Activated CD8-positive, alpha-beta memory T cell treated with anti-CD3 and anti-CD28 coated beads, Interleukin-2, amount 50 U/mL, for 1 hour (primary cell): ENCODE measurements at regions not wholly inside any gene's neighbourhood (a gene's known extent, or its start where the extent isn't known, plus 50 kb on each side); places are given as distances from the start of the nearest gene placed in this dataset.
"Not testable (repeated sequence)": the region's sequence is repeated elsewhere in the genome, so short reads cannot be mapped to it uniquely, and the experiment has no call there.

ENCODE experiments used
- DNase-seq: peaks from one replicate; pipeline ENCODE4 v3.0.0-alpha.2; 2020; ENCODE audit errors: extremely low read depth

DNA sequence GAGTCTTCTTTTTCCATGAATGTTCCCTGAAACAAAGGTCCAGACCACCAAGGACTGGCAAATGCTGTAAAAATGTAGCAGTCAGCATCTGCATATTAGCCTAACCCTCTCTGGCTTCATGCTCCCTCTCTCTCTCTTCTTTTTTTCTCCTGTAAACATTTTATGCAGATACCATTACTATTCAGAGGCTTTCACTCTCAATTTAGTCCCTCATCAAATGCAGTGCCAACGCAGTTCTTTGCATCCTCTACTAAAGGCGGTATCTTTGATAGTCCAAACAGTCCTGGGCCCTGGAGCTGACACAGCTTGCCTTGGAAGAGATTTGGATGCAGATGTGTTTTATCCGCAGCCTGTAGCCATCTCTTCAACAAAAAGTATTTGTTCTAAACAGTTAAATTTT is 167.1 kb upstream of the MMS22L start:
- DNase-seq, result no peak

DNA sequence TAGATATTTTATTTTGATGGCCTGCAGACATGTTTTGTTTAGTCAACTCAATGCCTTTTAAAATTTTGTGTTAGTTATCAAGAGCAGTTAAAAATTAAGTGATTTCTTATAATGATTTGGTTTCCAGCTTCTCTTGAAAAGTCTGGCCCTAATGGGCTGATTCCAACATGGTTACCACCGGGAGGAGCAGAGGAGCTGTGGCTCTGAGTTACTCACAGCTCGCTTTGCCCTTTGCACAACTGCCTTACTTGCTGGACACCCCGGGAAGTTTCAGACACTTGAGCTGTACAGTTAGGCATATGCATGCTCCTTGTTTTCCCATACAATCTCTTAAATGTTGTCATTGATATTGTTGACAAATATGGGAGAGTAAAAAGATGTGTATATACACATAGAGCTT is 173.1 kb upstream of the MMS22L start:
- DNase-seq, result no peak

DNA sequence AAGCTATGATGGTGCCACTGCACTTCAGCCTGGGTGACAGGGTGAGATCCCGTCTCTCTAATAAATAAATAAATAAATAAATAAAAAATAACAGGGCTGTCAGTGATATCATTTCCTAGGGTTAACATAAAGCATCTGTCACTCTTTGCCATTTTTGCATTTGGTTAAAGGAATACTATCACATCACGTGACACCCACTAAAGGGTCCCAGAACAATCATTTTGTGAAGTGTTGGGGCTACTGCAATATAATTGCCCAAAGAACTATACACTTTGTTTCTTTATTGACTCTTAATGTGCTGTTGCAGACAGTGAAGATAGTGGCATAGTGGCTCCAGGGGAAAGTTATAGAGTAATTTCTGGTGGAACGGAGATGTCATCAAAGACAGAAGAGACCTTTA is 176.5 kb upstream of the MMS22L start:
- DNase-seq, result no peak

GRCh38 chr6:97459986-97460385 is 177.0 kb upstream of the MMS22L start:
- no peak for DNase-seq

DNA sequence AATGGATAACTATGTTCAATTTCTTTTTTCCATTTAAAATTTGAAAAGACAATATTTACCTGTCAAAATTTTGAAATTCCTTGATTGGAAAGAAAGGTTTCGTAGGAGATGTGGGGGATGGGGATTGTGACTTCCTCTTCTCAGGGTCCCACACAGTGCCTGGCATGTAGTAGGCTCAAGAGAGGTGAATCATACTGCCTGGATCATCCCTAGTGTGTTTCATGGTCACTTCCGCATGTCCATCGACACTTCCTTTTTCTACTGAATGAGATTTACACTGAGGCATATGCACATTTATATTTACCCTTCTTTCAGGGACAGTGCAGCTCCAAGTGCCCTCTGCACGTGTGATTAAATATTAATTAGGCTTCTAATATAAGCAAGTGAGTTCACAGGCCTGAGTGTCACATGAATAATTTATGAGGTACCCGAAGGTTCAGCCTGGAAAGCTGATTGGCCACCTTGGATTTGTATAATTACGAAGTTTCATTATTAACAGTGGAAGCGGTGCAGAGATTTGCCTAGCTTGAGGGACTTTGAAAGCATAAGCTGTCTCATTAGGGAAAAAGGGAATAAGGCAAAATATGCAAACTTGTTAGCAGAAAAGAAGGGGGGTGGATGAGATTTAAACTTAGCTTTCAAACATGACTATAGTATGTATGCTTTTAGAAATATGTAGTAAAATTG is 177.5 kb upstream of the MMS22L start:
- no peak for DNase-seq

GRCh38 chr6:97461218-97461617 is 178.2 kb upstream of the MMS22L start:
- no peak for DNase-seq

DNA sequence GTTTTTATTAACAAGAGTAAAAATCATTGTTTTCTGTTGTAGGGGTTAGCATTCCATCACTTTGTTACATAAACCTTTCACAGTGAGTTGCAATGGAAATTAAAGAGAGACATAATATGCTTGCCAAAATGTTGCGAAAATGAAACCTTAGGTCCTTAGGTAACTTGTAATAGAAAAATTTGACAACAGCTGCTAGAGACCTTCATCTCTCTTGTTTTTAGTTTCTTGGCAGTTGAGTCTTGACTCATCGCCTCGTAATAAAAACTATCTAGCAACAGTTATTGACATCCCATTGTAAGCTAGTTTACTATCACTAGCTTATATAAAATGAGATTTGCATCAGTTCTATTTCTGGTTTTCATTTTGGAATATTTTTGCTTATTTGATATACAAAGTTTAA is 179.0 kb upstream of the MMS22L start:
- no peak for DNase-seq

DNA sequence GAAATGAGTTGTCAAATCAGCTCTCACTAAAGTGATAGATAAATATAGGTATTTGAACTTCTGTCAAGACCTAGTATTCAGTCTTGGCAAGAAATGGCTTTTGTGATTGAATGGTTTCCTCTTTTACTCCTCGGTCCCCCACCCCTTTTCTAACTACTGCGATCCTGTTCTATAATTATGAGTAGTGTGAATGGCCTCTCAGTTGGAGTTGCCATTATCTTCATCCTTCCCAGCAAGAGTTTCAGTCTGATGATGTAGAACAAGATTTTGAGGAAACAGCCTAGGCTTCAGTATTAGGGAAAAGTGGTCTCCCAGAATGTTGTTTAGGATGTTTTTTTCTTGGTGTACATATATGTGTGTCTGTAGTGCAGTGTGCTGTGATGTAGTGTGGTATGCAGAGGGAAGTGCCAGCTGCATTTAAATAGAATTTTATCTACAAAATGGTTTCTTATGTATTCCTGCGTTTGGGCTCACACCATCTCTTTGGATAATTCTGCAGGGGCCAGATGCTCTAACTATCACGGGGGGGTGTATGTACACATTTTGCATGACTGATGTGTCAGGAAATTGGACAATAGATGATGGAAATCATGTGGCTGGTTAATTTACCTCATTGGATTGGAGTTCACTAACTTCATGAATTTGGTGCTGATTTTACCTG is 180.1 kb upstream of the MMS22L start:
- DNase-seq, result no peak

DNA sequence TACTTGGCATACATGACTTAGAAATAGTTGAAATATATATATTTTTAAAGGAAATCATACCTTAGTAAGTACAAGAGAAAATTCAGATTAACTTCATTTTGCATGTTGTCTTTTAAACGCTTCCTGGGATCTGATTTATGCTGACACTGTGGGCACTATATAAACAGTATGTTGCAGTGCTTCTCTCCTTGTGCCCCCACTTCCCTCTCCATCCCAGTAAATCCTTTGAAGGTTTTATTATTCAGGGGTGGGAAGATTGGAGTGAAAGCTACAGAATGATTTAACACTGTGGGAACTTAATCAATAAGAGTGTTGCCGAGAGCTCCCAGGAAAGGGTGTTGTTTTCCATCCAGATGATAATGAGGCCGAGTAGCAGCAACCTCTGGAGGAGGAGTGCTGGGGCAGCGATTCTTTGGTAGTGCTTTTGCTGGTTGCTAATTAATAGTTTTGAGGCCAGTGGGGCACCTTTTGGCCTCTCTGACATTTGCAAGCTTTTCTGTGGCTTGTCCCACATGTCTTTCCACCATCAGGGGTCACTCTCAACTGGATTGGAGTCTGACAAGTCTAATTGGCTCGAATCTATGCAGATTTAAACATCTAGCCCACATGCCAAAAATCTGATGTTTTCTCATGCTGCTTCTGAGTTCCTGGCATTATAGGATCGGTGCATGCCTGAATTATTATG is 183.0 kb upstream of the MMS22L start:
- DNase-seq, result no peak

- no peak for DNase-seq
These were observed 186.0 kb upstream of the MMS22L start for GRCh38 chr6:97468981-97469380.

DNA sequence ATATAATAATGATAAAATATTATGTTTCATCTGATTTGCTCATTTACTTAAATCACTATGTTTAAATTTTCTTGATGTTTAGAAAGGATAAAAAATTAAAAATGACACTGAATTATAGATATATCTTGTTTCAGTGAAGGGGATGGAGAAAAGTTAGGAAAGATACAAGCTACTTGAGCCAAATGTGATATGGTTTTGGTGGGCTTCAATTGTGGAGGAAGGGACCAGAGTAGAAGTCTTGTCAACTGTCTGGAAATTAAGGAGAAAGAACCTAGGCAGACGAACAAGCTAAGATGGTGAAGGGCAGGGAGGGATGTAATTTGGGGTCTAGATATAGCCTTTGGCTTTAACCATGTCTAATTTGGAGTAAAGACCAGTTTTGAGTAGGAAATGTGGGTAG is 186.4 kb upstream of the MMS22L start:
- DNase-seq, result no peak

GRCh38 chr6:97470322-97470721 is 187.3 kb upstream of the MMS22L start:
- DNase-seq, result no peak

DNA sequence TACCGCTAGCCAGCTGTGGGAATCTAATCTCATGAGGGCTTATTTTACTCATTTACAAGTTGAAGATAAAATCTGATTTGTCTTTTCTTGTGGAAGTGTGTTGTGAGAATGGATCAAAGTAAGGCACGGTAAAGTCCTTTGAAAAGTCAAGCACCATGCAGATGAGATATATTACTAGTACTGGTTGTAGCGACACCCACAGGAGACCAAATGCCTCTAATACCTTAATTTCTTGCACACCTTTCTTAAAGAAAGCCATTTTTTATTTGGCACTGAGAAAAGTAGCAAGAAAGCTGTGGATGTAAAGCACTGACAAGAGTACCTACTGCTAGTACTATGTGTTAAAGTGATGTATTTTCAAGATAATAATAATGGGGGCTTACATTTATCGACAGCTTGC is 191.0 kb upstream of the MMS22L start:
- DNase-seq, result no peak

DNA sequence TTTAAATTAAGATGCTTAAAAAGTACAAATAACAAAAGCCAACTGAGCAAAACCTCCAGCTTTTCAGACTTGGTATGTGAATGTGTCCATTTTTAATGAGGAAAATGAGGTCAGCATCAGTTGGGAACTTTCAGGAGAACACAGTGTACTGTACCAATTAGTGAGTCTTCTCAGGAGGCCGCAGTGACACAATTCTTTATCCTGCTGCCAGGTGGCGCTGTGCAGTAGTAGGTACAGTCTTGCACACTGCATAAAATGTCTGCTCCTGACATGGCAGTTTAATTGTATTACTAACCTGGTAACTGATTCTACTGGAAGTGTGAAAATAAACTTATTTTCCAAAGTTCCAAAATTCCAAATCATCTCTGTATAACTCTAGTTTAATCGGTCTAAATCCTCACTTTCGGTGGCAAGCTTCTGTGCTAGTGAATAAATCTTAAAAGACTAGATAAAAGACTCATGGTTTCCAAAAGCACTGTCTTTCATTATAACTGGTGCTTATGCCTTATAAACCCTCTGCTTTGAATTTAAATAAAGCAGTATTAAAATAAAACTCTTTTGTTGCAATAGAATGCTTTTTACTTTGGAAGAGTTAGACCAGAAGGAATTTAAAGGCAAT is 214.8 kb upstream of the MMS22L start:
- DNase-seq, result peak; percentile 1

DNA sequence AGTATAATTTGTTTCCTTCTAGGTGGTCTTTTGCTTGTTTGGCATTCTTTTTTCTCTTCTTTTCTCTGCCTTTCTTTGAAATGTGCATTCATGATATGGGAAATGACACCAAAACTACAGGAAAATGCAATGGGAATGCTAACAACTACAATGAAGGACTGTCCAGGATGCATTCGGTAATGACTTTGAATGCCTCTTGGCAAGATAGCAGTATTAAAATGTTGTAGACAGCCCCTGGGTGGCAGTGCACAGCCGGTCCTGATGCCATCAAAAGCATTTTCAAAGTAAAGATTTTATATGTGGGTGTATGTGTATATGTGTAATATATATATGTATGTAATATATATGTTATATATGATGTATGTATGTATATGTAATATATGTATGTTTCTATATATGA is 218.8 kb upstream of the MMS22L start:
- no peak for DNase-seq

DNA sequence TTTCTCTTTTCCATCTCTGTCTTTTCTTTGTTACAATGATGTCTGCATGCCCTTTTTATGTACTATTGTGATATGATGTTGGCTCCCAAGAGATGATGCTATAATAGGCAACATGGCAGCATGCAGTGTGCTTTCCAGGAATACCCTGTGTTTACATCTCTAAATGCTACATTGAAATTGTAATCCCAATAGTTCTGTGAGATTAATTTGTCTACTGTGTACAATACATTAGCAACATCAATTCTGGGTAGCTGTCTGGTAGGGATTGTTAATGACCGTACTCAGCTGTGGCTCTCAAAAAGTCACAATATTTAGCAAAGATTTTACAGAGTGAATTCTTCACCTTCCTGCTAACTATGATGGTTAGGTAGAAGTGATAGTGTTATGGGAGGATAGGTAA is 225.6 kb upstream of the MMS22L start:
- DNase-seq, result no peak

DNA sequence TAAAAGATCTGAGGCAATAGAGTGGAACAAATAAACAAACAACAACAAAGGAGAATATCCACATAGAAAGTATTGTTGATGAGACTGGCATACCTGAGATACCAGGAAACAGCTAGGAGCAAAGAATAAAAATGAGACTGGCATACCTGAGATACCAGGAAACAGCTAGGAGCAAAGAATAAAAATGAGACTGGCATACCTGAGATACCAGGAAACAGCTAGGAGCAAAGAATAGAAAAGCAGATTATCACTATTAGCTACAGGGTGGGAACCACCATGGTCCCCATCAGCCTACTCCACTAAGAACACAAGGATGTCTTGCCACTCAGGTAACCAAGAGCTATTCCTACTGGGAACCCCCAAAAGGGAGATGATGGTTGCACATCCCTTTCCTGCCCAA is 230.2 kb upstream of the MMS22L start:
- DNase-seq, result not testable (repeated sequence)

- DNase-seq, result no peak
These were observed 241.8 kb upstream of the MMS22L start for GRCh38 chr6:97524811-97525210.

- no peak for DNase-seq
These were observed 252.8 kb upstream of the MMS22L start for GRCh38 chr6:97535800-97536199.

DNA sequence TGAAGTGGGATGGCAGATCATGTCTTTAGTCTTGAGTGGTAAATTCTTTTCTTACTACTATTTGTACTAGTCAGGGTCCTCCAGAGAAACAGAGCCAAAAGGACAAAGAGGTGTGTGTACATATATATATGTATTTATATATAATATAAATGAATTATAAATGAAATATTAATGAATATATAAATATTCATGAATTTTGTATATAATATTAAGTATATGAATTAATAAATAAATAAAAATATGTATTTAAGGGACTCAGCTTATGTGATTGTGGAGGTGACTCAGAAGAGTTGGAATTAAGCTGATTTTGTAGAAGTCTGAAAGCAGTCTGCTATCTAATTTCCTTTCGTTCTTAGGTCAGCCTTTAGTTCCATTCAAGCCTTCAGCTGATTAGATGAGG is 265.3 kb upstream of the MMS22L start:
- no peak for DNase-seq

DNA sequence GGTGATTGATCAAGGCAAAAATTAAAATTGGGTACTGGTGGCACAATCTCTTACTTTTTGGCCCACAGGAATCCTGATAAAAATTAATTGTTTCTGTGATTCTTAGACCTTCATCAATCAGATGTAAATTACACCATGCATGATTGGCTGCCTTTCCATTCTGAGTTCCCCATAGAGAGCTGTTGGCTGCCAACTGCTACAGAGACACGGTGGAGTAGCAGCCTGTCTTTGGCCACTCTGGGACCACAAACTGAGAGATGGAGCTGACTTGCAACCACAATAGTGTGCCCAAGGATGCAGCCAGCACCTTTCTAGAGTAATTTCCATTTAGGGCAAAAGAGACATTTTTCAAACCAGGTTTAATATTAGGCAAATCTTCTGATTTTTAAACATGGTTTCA is 274.3 kb upstream of the MMS22L start:
- DNase-seq, result no peak

DNA sequence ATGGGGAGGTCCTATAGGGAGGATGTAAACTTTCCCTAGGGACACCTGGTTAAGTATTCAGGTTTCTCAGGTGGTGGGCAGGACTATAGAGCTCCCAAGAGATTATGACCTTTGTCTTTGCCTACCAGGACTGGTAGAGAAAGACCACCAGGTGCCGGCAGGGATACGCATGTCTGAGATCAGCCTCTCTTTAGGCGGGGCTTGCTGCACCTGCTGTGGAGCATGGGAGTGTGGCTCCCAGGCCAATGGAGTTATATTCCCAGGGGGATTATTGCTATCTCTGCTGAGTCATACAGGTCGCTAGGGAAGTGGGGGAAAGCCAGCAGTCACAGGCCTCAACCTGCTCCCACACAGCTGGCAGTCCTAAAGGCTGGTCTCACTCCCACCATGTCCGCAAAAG is 280.5 kb upstream of the MMS22L start:
- DNase-seq, result no peak

GRCh38 chr6:97572943-97573342 is 289.9 kb upstream of the MMS22L start:
- no peak for DNase-seq
